GM21717 (cell line): ENCODE measurements at regions not wholly inside any gene's neighbourhood (a gene's known extent, or its start where the extent isn't known, plus 50 kb on each side); places are given as distances from the start of the nearest gene placed in this dataset.
"Not testable (repeated sequence)": the region's sequence is repeated elsewhere in the genome, so short reads cannot be mapped to it uniquely, and the experiment has no call there.

Source experiments
- ATAC-seq: cut with Tn5 transposase; IDR thresholded peaks from one replicate; pipeline ENCODE4 v1.9.1; 2021; ENCODE audit warnings: mild to moderate bottlenecking, moderate library complexity; ENCODE audit not compliant: unreplicated experiment

DNA sequence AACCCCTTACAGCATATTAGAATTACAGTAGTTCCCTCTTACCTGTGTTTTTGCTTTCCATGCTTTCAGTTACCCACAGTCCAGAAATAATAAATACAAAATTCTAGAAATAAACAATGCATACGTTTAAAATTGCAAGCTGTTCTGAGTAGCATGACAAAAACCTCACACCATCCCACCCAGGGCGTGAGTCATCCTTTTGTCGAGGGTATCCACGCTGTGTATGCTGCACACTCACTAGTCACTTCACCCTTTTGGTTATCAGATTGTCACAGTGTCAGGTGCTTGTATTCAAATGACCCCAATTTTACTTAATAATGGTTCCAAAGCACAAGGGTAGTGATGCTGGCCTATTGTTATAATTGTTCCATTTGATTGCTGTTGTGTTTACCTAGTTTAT lies 72.5 kb upstream of the P3H2 start:
- no peak for ATAC-seq

DNA sequence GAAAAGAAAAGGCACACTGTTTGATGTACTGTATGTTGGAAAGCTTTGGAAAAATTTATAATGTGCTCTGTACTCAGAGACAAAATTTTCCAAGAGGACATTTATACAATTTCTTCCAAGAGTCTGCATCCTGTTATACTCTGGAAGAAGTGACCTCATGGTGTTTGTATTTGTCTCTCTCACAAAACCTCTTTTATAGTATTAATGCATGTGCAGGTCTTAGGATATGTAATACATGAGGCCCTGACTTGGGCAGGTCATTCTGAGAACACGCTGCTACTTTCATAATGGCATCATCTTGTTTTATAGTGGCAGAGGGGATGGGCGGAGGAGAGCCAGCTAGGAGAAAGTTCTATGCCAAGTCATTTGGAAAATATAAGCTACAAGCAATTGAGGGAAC lies 72.0 kb upstream of the P3H2 start:
- ATAC-seq, result no peak

DNA sequence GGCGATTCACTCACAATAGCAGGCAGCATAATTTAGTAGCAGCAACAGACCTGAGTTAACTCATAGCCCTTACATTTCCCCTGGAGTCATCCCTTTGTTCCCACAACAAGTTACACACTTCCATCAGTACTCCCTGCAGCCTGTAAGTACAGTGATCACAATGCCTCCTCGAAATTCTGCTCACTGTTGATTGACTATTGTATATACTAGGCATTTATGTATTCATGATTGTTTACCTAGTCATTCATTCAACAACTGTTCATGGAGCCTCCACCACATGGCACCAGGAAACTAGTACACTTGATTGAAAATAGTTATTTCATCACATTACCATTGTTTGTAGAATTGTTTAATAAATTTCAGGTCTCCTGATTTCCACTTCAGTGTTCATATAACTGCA lies 71.4 kb upstream of the P3H2 start:
- no peak for ATAC-seq

DNA sequence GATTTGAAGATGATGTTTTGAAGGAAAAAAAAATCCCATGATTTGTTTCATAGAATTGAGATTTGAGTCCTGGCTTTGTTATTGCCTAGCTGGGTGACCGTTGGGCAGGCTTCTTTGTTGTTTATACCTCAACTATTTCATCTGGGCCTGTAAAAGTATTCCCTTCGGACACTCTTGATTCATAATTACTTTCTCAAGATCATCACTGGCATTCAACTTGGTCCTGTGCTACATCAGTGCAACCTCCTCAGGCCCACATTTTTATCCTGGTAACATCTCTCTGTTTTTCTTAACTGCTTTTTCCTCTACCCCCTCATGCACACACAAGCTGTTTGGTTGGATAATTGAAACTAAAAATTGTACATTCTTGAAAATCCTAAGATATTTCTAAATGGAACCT lies 67.5 kb upstream of the P3H2 start:
- ATAC-seq, result no peak

DNA sequence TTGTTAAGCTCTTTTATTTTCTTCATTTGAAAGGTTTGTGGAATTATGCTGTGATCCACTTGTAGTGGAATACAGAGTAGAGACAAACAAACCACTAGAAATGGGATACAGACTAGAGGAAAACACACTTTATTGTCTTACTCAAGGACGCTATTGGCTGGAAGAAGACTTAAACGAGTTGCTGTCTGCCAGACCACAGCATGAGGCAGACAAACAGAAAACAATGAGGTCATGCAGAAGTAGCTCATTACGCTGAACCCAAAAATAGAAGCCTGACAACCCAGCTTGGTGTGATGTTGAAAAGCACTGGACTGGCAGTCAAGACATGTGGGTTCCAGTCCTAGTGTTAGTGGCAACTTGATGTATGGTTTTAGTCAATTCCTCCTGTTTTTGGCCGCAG lies 62.4 kb upstream of the P3H2 start:
- no peak for ATAC-seq

DNA sequence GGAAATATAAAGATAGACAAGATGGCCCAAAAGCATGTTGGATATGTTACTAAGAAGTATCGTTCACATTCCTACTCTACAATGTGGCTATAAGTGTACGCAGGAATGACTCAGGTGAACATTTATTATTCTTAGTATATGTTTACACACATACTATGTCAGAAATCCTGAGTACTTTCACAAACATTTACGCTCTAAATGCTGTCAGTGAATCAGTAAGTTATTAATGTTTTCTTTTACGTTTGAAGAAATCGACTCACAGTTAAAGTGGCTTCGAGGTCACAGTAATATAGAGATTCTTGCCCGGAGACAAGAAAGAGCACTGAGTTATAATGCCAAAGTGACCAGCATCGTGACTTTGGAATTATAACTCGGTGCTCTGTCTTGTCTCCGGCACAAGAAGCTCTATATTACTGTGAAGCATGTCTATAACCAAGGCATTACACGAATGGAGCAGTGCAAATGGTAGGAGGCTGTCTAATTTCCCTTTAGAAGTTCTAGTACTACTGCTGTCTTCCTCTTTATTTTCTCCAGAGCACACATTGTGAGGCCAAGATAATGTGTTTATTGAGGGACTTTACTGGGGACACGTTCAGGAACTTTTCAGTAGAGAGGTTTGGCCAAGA lies 61.8 kb upstream of the P3H2 start:
- ATAC-seq, result no peak

DNA sequence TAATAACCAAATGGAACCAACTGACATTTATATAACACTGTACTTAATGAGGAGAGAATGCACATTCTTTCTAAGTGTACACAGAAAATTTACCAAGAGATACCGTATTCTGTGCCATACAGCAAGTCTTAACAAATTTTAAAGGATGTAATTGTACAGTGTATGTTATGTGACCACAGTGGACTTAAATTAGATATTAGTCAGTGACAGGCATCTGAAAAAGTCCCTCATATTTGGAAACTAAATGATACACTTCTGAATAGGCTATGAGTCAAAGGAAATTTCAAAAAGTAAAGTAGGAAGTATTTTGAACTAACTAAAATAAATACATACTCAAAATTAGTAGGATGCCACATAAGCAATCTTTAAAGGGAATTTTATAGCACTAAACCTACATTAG lies 59.6 kb upstream of the P3H2 start:
- ATAC-seq, result no peak

DNA sequence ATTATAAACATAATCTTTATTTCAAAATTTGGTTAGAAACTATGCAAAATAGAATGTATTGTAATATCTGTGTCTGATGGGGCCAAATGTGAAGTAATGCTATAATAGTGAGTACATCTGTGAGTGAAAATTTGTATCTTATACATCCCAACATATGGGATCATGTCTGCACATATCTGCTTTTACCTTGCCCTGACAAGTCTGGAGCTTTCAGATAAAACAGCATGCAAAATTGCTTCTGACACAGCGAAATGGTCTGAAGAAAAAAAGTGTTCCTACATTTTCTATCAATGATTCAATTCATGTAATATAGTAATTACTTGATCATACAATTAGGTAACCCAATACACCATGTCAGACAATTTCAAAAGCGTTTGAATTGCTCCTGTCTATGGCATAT lies 58.1 kb upstream of the P3H2 start:
- no peak for ATAC-seq

DNA sequence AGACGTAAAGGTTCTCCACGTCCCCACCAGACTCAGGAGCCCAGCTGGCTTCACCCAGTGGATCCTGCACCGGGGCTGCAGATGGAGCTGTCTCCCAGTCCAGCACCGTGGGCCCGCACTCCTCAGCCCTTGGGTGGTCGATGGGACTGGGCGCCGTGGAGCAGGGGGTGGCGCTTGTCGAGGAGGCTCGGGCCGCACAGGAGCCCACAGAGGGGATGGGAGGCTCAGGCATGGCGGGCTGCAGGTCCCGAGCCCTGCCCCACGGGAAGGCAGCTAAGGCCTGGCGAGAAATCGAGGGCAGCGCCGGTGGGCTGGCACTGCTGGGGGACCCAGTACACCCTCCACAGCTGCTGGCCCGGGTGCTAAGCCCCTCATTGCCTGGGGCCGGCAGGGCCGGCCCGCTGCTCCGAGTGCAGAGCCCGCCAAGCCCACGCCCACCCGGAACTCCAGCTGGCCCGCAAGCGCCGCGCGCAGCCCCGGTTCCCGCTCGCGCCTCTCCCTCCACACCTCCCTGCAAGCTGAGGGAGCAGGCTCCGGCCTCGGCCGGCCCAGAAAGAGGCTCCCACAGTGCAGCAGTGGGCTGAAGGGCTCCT lies 56.3 kb upstream of the P3H2 start:
- ATAC-seq, result not testable (repeated sequence)

DNA sequence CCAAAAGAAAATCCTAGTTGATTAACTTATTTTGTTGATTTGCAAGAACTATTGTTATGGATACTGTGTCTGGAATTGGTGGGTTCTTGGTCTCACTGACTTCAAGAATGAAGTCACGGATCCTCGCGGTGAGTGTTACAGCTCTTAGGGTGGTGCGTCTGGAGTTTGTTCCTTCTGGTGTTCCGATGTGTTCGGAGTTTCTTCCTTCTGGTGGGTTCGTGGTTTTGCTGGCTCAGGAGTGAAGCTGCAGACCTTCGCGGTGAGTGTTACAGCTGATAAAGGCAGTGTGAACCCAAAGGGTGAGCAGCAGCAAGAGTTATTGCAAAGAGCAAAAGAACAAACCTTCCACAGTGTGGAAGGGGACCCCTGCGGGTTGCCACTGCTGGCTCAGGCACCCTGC lies 55.4 kb upstream of the P3H2 start:
- not testable (repeated sequence) for ATAC-seq

DNA sequence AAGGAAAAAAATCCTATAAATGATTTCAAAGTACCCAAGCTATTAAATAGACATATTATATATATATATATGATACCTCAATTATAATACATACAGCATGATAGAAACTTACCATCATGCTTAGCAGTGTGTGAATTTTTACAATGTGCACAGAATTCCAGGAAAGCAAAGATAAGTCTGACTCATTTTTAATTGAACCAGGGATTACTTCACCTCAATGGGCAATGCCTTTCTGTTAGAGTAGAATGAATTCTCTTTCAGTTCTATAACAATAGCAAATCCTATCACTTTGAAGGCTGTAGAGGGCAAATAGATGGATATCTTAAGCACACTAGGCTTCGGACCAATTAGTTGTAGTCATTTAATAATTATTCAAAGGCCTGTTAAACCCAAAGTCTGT lies 54.8 kb upstream of the P3H2 start:
- ATAC-seq, result no peak

DNA sequence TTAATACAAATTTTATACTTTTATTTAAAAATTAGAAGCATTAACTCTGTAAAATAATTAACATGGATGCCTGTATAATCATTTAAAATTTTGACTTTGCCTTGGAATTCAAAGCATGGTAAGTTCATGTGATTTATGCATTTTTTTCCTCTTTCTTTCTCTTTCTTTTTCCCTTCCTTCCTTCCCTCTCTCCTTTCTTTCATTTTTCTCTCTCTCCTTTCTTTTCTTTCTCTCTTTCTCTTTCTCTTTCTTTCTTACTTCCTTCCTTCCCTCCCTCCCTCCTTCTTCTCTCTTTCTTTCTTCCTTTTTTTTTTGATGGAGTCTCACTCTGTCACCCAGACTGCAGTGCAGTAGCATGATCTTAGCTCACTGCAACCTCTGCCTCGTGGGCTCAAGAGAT lies 53.8 kb upstream of the P3H2 start:
- no peak for ATAC-seq

DNA sequence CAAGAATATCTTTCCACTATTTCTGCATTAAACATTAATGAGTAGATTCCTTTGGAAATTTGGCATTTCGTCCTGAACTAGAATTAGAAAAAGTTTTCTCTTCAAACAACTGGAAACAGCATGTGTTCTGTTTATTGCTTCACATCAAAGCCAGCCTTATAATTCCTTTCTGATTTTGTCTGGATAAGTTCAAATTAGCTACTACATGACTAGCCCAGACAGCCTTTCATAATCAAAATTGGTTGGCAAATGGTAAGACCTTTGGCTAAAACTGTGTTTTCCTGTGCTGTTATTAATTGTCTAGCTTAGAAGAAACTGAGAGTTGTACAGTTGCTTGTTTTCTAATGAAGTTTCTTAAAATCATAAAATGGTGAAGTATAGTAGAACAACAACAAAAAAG lies 52.7 kb upstream of the P3H2 start:
- no peak for ATAC-seq

DNA sequence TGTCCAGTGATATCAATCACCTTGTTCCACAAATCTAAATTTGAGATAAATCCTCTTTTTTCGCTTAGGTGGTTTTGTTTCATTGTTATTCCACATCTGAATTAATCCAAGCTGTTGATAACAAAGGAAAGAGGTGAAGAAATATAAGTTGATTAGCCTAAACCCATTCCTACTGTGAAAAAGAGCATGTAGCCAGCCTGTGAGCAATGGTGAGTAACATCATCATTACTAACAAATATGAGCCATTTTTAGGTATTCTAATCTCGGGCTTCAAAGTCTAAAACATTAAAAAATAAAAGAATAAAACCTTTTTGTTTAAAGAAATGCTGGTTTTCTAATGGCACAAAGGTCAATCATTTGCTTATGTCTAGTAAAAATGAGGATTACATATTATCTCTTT lies 52.1 kb upstream of the P3H2 start:
- no peak for ATAC-seq
